Esophagus squamous epithelium (tissue), 4 donors: ENCODE measurements at regions not wholly inside any gene's neighbourhood (a gene's known extent, or its start where the extent isn't known, plus 50 kb on each side); places are given as distances from the start of the nearest gene placed in this dataset.

Experiments
- POLR2A ChIP-seq, 4 donors: fragments of 450-650 bp; IDR thresholded peaks; one replicate each; pipeline ENCODE4 v1.6.1; 2017; ENCODE audit warnings: antibody characterized with exemption in 4 of 4, mild to moderate bottlenecking in 4 of 4, moderate library complexity in 3 of 4
- TF ChIP-seq, protein P1 (sequence below), 6 experiments: fragments of 450-650 bp in 4 of 6; fragments of 200-600 bp in 2 of 6; sonication (generic) in 2 of 6; IDR thresholded peaks; one replicate each; pipeline ENCODE4 v1.5.1; 2016 to 2019; ENCODE audit warnings: antibody characterized with exemption in 6 of 6, mild to moderate bottlenecking in 4 of 6, moderate library complexity in 4 of 6

DNA sequence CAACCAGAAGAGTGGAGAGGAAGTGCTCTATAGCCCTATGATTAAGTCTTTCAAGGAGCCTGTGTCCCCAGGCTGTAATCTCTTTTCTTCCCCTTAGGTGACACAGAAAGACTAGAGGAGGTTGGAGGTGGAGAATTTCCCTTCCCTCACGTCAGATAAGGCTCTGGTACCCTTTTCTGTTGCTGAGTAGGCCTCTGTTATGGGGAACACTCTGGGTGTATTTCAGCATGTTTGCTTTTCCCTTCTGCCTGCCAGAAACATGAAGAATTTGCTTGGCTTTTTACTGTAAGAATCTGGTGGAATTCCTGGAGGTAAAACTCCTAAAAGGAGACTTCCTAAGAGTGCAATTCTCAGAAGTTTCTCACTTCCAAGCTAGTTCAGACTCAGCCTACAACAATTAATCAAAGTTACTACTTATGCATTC lies 58.3 kb downstream of the SIX1 start:
- TF ChIP-seq, protein P1, sequence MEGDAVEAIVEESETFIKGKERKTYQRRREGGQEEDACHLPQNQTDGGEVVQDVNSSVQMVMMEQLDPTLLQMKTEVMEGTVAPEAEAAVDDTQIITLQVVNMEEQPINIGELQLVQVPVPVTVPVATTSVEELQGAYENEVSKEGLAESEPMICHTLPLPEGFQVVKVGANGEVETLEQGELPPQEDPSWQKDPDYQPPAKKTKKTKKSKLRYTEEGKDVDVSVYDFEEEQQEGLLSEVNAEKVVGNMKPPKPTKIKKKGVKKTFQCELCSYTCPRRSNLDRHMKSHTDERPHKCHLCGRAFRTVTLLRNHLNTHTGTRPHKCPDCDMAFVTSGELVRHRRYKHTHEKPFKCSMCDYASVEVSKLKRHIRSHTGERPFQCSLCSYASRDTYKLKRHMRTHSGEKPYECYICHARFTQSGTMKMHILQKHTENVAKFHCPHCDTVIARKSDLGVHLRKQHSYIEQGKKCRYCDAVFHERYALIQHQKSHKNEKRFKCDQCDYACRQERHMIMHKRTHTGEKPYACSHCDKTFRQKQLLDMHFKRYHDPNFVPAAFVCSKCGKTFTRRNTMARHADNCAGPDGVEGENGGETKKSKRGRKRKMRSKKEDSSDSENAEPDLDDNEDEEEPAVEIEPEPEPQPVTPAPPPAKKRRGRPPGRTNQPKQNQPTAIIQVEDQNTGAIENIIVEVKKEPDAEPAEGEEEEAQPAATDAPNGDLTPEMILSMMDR (IDR thresholded peaks at IDR 0.05), result no peak
- no peak for TF ChIP-seq POLR2A (IDR thresholded peaks at IDR 0.05)
